BLaER1 treated with 17β-estradiol and CSF1 and Interleukin-3, amounts not matched to agents 10 nM and 100 nM (cell line): ENCODE measurements at regions not wholly inside any gene's neighbourhood (a gene's known extent, or its start where the extent isn't known, plus 50 kb on each side); places are given as distances from the start of the nearest gene placed in this dataset.

Experiments used
- H3K27ac ChIP-seq, 11 experiments: shearing (Covaris generic); formaldehyde crosslinking; 2 replicates each; pipeline ENCODE4 v1.8.1; 2022
- H3K27me3 ChIP-seq, 11 experiments: shearing (Covaris generic); formaldehyde crosslinking; 2 replicates each; pipeline ENCODE4 v1.8.1; 2022
- H3K36me3 ChIP-seq, 11 experiments: shearing (Covaris generic); formaldehyde crosslinking; 2 replicates each; pipeline ENCODE4 v1.8.1; 2022
- H3K4me1 ChIP-seq, 10 experiments: shearing (Covaris generic); formaldehyde crosslinking; 2 replicates each; pipeline ENCODE4 v1.8.1; 2022
- H3K4me2 ChIP-seq, 11 experiments: shearing (Covaris generic); formaldehyde crosslinking; 2 replicates each; pipeline ENCODE4 v1.8.1; 2022
- H3K4me3 ChIP-seq, 10 experiments: shearing (Covaris generic); formaldehyde crosslinking; 2 replicates each; pipeline ENCODE4 v1.8.1; 2022
- H3K9ac ChIP-seq, 11 experiments: shearing (Covaris generic); formaldehyde crosslinking; 2 replicates each; pipeline ENCODE4 v1.8.1; 2022
- H3K9me3 ChIP-seq, 11 experiments: shearing (Covaris generic); formaldehyde crosslinking; replicated peaks in 1 of 11; 2 replicates each; pipeline ENCODE4 v1.8.1; 2022
- H4K20me1 ChIP-seq, 11 experiments: shearing (Covaris generic); formaldehyde crosslinking; 2 replicates each; pipeline ENCODE4 v1.8.1; 2022
- Cebpa-rat ChIP-seq, 11 experiments: shearing (Covaris generic); IDR thresholded peaks; 2 replicates each; pipeline ENCODE4 v1.8.1; 2022

- Histone ChIP-seq H4K20me1 (no peaks in the 10 kb centered on the region), H3K4me3 (no peak overlapping the region), H3K9me3 (no peaks in the 10 kb centered on the region), H3K4me2 (peak overlapping the region in 9 of 11 experiments; percentile 5 to 51 (median 24); a peak in 12 of 22 replicates), H3K4me1 (peaks cover 5 to 11% (median 7%) of the 10 kb centered on the region in 10 experiments; a peak in 12 of 20 replicates), H3K27ac (no peak overlapping the region), H3K36me3 (no peaks in the 10 kb centered on the region), H3K9ac (no peak overlapping the region), H3K27me3 (no peaks in the 10 kb centered on the region; a peak in 2 of 22 replicates)
- TF ChIP-seq Cebpa-rat (IDR thresholded peaks at IDR 0.05): no peak
These were observed 118.3 kb downstream of the WT1 start for GRCh38 chr11:32316858-32317642.

- Histone ChIP-seq H3K9ac (no peak overlapping the region), H3K36me3 (no peaks in the 10 kb centered on the region), H3K4me1 (peaks cover 5 to 11% (median 7%) of the 10 kb centered on the region in 10 experiments; a peak in 12 of 20 replicates), H3K4me3 (no peak overlapping the region), H4K20me1 (no peaks in the 10 kb centered on the region), H3K27me3 (no peaks in the 10 kb centered on the region; a peak in 2 of 22 replicates), H3K27ac (no peak overlapping the region), H3K9me3 (no peaks in the 10 kb centered on the region), H3K4me2 (peak overlapping the region in 9 of 11 experiments; percentile 5 to 51 (median 24); a peak in 12 of 22 replicates)
- no peak for TF ChIP-seq Cebpa-rat (IDR thresholded peaks at IDR 0.05)
These were observed 117.7 kb downstream of the WT1 start for GRCh38 chr11:32317643-32318042.

DNA sequence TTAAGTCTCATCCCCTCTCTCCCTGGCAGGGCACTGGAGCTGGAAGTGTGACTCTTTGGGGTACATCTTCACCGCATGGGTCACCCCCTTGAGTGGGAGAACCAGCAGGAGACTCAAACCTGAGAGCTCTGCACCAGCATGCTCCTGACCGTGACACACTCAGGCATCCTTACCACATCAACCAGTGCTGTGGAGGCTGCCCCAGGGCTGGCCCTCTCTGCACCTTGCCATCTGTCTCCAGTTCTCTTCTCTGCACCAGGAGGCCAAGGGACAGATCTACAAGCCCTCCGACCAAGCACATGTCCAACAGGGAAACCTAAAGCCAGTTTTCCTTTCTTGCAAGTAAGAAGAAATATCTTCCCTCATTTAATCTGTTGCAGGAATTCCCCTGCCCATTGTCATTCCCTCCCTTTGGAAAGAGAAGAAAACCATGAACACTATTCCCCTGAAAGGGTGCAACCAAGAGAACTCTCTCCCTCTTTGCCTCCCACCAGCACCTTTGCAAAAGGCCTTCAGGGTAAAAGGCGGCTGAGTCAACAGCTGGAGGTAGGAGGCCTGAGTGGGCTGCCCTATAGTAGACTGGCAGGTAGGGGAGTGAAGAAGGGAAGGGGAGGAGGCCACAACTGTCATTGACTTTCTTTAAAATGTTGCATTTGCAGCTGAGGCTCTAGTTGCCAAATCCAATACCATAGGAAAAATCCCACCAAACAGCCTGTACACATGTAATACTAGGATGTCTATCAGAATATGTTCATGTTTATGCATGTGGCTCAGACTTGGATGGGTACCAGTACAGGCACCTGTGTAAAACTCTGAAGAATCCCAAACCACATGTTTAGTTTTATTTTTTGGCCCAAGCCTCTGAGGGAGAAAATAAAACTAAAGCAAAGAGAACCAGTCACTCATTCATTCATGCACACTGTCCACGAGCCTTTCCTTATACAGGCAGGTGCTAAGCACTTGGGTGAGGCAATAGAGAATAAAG, 117.0 kb downstream of the WT1 start:
- Histone ChIP-seq H3K27ac (no peak overlapping the region), H3K36me3 (no peaks in the 10 kb centered on the region), H4K20me1 (no peaks in the 10 kb centered on the region), H3K9me3 (no peaks in the 10 kb centered on the region), H3K9ac (no peak overlapping the region), H3K4me1 (peaks cover 5 to 11% (median 7%) of the 10 kb centered on the region in 10 experiments; a peak in 12 of 20 replicates), H3K27me3 (no peaks in the 10 kb centered on the region; a peak in 2 of 22 replicates), H3K4me2 (peak overlapping the region in 1 of 11 experiments; percentile 51; a peak in 1 of 22 replicates), H3K4me3 (no peak overlapping the region)
- TF ChIP-seq Cebpa-rat (IDR thresholded peaks at IDR 0.05): no peak

DNA sequence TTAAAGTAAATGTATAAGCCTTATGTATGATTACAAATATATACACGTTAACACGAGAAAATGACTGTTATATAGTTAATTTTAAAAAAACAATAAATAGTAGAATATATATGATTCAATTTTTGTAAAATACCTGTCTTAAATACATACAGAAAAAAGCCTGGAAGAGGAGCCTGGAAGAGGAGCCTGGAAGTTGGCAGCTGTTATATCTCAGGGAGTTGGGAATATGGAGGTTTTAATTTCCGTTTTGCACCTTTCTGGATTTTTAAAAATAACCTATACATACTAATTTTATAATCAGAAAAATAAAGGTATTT, 111.6 kb downstream of the WT1 start:
- H3K4me2 ChIP-seq: no peak overlapping the region

DNA sequence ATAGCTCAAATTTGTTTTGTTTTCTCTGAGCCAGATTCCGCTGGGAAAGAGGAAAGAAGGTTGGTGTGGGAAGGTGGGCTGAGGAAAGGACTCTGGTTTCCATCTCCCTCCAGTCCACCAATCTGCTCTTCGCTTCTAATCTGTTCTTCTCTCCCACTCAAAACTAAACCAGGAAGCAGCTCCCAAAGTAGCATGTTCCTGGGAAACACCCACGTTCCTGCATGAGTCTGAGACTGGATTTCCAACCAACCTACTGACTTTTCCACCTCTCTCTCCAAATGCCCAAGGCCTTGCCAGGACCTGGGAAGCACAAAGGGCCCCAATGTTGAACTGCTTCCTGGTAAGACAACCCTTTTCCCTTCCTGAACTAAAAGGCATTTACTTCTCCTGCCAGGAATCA, 110.2 kb downstream of the WT1 start:
- no peaks in the 10 kb centered on the region for H4K20me1 ChIP-seq

More for the DNA sequence above, 111.6 kb downstream of the WT1 start:
- Histone ChIP-seq H3K4me3 (no peak overlapping the region), H3K9me3 (peaks cover 0 to 12% (median 3%) of the 10 kb centered on the region in 11 experiments; a peak in 8 of 22 replicates), H3K4me1 (peaks cover 0 to 5% (median 0%) of the 10 kb centered on the region in 10 experiments; a peak in 3 of 20 replicates), H3K9ac (no peak overlapping the region), H4K20me1 (no peaks in the 10 kb centered on the region), H3K36me3 (no peaks in the 10 kb centered on the region), H3K27me3 (no peaks in the 10 kb centered on the region; a peak in 1 of 22 replicates), H3K27ac (no peak overlapping the region)
- TF ChIP-seq Cebpa-rat (IDR thresholded peaks at IDR 0.05): no peak

DNA sequence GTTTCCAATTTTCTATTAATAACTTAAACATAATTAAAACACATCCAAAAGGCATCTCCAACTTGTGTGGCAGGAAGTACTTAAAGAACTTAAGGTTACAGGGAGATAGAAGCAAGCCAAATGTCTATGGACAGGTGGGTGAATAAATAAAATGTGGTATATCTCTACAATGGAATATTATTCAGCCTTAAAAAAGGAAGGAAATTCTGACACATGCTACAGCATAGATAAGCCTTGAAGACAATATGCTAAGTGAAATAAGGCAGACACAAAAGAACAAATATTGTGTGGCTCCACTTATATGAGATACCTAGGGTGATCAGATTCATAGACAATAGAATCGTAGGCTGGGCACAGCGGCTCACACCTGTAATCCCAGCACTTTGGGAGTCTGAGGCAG, 109.6 kb downstream of the WT1 start:
- Histone ChIP-seq H4K20me1 (no peaks in the 10 kb centered on the region), H3K36me3 (no peaks in the 10 kb centered on the region)

More for the DNA sequence above, 110.2 kb downstream of the WT1 start:
- Histone ChIP-seq H3K9me3 (peaks cover 0 to 12% (median 3%) of the 10 kb centered on the region in 11 experiments; a peak in 8 of 22 replicates), H3K27ac (no peak overlapping the region), H3K4me3 (no peak overlapping the region), H3K4me1 (peaks cover 0 to 5% (median 0%) of the 10 kb centered on the region in 10 experiments; a peak in 3 of 20 replicates), H3K36me3 (no peaks in the 10 kb centered on the region), H3K4me2 (no peak overlapping the region), H3K27me3 (no peaks in the 10 kb centered on the region), H3K9ac (no peak overlapping the region)
- no peak for TF ChIP-seq Cebpa-rat (IDR thresholded peaks at IDR 0.05)

GRCh38 chr11:32326522-32326921, 108.8 kb downstream of the WT1 start:
- no peak for TF ChIP-seq Cebpa-rat (IDR thresholded peaks at IDR 0.05)
- no peak overlapping the region for H3K9ac ChIP-seq
- peaks cover 0 to 12% (median 3%) of the 10 kb centered on the region in 11 experiments; a peak in 8 of 22 replicates for H3K9me3 ChIP-seq
- H4K20me1 ChIP-seq: no peaks in the 10 kb centered on the region
- no peak overlapping the region for H3K4me3 ChIP-seq
- no peaks in the 10 kb centered on the region for H3K36me3 ChIP-seq
- no peak overlapping the region for H3K27ac ChIP-seq
- H3K4me1 ChIP-seq: peaks cover 0 to 5% (median 0%) of the 10 kb centered on the region in 10 experiments; a peak in 3 of 20 replicates
- H3K4me2 ChIP-seq: no peak overlapping the region
- no peaks in the 10 kb centered on the region for H3K27me3 ChIP-seq

More for the DNA sequence above, 109.6 kb downstream of the WT1 start:
- H3K9ac ChIP-seq: no peak overlapping the region
- no peak for TF ChIP-seq Cebpa-rat (IDR thresholded peaks at IDR 0.05)
- H3K4me2 ChIP-seq: no peak overlapping the region
- no peaks in the 10 kb centered on the region for H3K27me3 ChIP-seq
- peaks cover 0 to 12% (median 3%) of the 10 kb centered on the region in 11 experiments; a peak in 8 of 22 replicates for H3K9me3 ChIP-seq
- no peak overlapping the region for H3K4me3 ChIP-seq
- H3K27ac ChIP-seq: no peak overlapping the region
- peaks cover 0 to 5% (median 0%) of the 10 kb centered on the region in 10 experiments; a peak in 3 of 20 replicates for H3K4me1 ChIP-seq

- no peaks in the 10 kb centered on the region for H3K36me3 ChIP-seq
- no peak for TF ChIP-seq Cebpa-rat (IDR thresholded peaks at IDR 0.05)
- no peak overlapping the region for H3K4me2 ChIP-seq
- peaks cover 0 to 1% (median 0%) of the 10 kb centered on the region in 11 experiments; a peak in 3 of 22 replicates for H3K27me3 ChIP-seq
- H3K4me3 ChIP-seq: no peak overlapping the region
- peaks cover 0 to 11% (median 0%) of the 10 kb centered on the region in 10 experiments; a peak in 5 of 20 replicates for H3K4me1 ChIP-seq
- no peak overlapping the region for H3K27ac ChIP-seq
- H3K9ac ChIP-seq: no peak overlapping the region
- H3K9me3 ChIP-seq: peaks cover 1 to 13% (median 6%) of the 10 kb centered on the region in 11 experiments; a peak in 16 of 22 replicates
- no peaks in the 10 kb centered on the region for H4K20me1 ChIP-seq
These were observed 106.9 kb downstream of the WT1 start for GRCh38 chr11:32328392-32328791.
